Amniotic epithelial cell (primary cell): ENCODE measurements at regions not wholly inside any gene's neighbourhood (a gene's known extent, or its start where the extent isn't known, plus 50 kb on each side); places are given as distances from the start of the nearest gene placed in this dataset.
"Not testable (repeated sequence)": the region's sequence is repeated elsewhere in the genome, so short reads cannot be mapped to it uniquely, and the experiment has no call there.

Source experiments
- DNase-seq: peaks from one replicate; pipeline ENCODE4 v3.0.0-alpha.2; 2010; ENCODE audit warnings: low read depth

DNA sequence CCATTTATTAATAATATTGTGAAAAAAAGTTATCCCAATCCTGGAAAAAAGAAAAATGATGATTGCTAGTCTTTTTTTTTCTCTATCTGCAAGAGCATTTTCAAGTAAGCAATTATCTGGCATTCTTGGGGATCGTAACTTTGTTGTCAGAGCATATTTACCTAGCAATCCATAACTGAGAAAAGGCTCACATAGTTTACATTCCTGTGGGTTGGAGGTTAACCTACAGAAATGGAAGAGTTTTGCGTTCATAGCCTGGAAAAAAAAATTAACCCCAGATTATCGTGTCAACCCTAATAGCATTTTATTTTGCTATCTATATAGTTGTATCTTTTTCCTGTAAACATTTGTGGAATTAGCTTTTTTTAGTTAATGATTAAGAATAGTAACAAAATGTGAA, 292.3 kb downstream of the DAD1 start:
- peak; percentile 81 for DNase-seq

- no peak for DNase-seq
Measured at GRCh38 chr14:22296088-22296487, 292.9 kb downstream of the DAD1 start.

- peak; percentile 13 for DNase-seq
Measured at GRCh38 chr14:22291406-22291805, 297.6 kb downstream of the DAD1 start.

GRCh38 chr14:22289570-22289969, 299.5 kb downstream of the DAD1 start:
- DNase-seq = no peak

DNA sequence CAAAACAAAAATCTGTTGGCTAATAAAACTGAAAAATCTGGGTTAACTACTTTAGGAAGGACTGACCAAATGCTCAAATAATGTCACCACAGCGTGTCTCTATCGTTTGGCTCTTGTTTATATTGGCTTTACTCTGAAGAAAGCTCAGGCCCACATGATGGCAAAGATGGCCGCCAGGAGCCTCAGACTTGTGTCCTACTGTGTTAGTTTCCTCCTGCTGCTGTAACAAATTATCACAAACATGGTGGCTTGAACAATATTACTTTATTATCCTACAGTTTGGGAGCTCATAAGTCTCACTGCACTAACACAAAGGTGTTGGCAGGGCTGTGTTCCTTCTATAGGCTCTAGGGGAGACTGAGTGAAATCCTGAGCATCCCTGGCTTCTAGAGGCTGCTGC, 303.0 kb downstream of the DAD1 start:
- DNase-seq = no peak

GRCh38 chr14:22282949-22283348, 306.1 kb downstream of the DAD1 start:
- no peak for DNase-seq

DNA sequence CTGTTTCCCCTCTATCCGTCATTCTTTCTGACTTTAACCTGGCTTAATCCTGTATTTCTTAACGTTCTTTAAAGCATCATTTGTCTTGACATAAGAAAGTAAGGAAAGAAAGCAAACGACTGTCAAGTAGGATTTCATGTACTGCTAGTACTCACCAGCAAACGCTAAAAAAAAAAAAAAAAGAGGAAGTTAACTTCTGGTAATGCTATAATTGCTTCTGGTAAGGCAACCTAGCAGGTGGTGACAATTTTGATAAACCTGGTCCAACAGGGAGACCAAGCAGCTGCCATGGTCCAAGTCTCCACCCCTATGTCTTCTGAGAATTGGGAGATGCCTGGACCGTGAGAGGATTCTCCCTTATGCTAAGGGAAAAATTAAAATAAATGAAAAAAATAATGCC, 306.6 kb downstream of the DAD1 start:
- DNase-seq = no peak

DNA sequence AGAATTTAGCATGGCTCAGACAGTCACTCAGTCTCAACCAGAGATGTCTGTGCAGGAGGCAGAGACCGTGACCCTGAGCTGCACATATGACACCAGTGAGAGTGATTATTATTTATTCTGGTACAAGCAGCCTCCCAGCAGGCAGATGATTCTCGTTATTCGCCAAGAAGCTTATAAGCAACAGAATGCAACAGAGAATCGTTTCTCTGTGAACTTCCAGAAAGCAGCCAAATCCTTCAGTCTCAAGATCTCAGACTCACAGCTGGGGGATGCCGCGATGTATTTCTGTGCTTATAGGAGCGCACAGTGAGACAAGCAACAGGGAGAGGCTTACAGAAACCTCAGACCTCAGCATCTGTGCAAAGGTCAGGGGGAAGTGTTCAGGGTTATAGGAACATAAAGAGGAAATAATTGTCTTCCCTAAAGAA, 307.6 kb downstream of the DAD1 start:
- DNase-seq = not testable (repeated sequence)

GRCh38 chr14:22280497-22281316, 308.3 kb downstream of the DAD1 start:
- no peak for DNase-seq

DNA sequence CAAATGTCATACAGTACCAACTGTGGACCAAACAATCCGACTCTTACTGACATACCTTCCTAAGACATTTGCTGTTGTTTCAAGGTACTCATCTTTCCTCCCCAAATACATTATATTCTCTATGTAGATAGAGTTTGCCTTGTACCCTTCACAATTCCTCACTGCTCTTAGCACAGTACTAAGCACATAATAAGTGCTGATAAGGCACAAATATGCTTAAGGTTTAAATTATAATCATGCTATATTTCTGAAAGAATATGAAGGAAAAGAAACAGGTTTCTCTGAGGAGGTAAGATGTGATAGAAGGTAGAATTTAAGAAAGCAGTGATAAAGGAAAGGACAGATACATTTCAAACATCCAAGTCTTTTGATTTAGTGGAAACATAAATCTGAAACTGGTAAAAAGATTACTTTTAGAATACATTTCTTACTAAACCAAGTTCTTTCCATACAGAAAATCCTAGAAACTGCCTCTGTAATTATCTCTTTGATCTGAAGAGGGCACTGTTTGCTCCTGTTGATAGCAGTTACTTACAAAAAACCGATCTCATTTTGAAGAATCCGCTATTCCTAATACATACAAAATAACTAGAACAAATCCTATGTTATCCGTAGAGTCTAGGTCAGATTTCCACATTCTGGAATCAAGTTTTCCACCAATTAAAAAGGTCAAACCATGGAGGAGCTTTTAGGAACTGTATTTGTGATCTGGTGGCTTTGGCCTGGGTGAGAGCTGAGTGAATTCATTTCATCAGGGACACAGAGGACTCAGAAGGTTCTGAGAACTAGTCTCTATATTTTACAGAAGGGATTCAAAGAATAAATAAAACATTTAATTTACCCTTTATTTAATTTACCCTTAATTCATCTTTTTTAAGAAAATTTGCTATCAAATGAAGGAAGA, 311.9 kb downstream of the DAD1 start:
- DNase-seq = peak; percentile 16

DNA sequence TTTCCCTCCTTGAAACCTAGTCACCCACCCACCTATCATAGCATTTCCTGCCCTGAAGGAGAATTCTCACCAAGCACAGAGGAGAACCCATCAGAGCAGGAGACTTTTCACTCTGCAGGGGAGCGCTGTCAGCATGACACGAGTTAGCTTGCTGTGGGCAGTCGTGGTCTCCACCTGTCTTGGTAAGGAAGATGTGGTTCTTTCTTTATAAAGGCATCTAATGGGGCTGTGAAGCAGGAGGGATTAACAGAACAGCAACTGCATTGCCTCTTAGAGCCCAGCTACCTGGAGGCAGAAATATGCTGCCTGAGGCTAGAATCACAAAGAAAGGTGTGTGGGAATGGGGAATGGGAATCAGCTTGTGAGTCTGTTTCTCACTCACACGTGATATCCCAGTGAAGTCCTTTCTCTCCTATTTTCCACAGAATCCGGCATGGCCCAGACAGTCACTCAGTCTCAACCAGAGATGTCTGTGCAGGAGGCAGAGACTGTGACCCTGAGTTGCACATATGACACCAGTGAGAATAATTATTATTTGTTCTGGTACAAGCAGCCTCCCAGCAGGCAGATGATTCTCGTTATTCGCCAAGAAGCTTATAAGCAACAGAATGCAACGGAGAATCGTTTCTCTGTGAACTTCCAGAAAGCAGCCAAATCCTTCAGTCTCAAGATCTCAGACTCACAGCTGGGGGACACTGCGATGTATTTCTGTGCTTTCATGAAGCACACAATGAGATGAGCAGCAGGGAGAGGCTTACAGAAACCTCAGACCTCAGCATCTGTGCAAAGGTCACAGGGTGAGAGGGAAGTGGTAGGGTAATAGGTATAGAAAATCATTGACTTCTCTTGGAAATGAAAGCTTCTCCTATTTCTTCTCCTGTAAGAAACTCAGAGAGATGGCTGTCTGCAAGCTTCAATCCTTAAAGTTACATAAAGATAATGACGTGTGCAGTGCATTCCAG, 316.9 kb downstream of the DAD1 start:
- no peak for DNase-seq

GRCh38 chr14:22268875-22269274, 320.1 kb downstream of the DAD1 start:
- peak; percentile 37 for DNase-seq

DNA sequence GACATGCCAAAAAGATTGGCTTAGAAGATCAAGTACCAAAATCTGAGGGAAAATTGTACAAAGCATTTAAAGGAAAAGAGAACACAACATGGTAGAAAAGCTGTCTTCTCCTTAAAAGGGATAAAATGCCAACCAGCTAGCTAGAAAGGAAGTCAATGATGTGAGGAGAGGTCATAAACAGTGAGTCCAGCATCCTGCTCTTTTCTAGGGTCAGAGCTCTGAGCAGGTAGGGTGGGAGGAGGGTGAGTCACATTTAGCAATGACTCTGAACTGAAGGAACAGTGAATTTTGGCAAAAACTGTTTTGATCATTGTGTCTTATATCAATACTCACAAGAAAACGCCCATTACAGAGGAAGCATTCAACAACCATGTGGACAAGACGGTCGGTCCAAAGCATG, 322.3 kb downstream of the DAD1 start:
- DNase-seq = no peak

DNA sequence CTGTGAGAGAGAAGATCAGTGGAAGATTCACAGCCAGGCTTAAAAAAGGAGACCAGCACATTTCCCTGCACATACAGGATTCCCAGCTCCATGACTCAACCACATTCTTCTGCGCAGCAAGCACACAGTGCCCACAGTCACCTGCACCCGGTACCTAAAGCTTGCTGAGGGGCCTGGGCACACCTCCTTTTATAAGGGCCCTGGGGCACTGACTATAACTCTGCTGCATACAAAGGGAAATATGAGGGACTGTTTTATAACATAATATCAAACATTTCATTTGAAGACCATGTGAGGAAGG, 322.9 kb downstream of the DAD1 start:
- no peak for DNase-seq

DNA sequence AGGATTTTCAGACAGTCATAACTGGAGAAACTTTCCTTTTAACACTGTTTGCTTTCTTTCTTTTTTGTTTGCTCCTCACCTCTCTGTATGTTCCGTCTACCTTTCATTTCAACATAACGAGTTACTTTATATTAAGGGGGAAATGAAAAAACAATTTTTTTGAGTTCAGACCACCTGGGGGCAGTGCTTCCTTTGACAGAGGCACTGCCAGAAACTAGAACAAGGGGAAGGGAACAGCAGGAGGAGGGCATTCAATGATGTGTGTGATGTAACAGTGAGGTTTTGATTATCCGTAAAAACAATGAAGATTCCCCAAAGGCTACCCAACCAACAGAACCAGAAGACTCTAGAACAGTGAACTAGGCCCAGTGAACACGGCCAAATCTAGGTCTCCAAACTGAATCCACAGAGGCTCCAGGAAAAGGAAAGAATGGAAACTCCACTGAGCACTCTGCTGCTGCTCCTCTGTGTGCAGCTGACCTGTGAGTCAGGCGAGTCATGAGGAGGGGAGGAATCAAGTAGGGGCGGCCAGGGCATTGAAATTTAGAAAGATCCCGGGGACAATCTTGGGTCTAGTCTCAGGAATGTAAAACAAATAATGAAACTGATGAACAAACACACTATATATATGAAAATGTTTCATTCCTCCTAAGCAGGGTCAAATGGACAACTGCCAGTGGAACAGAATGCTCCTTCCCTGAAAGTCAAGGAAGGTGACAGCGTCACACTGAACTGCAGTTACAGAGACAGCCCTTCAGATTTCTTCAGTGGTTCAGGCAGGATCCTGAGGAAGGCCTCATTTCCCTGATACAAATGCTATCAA, 323.5 kb downstream of the DAD1 start:
- no peak for DNase-seq

GRCh38 chr14:22264759-22265158, 324.3 kb downstream of the DAD1 start:
- DNase-seq = no peak

DNA sequence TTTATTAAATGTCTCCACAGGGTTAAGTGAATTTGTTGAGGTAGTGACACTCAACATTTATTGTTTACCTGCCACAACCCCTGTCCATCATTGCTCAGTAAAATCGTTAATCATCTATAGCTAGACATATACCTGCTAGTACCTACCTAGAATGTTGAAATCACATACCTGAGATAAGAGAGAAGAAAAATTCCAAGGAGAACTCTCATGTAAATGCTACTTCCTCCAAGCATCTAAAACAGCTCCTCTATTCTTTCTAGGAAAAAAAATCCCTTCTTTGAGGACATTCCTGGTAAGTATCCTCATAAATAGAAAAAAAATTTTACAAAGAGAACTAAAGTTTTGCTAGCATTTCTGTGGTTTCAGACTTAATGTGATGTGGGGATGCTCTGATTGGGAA, 325.1 kb downstream of the DAD1 start:
- DNase-seq = no peak

DNA sequence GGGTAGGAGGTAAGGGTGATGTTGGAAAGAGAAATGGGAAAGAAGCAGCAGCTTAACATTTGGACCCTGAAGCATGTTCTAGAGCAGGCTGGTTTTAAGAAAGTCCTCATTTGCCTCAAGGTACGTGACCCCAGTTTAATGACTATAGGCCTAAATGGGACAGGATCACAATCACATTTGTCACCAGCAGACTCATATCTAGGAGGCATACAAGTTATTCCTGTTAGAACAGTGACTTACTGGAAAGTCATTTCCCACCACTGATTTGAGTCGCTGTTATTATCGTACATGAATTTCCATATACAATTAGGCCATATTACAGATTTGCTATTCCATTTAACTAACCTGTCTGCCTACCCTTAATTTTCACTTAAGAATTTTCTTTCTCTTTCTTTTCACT, 326.1 kb downstream of the DAD1 start:
- no peak for DNase-seq

DNA sequence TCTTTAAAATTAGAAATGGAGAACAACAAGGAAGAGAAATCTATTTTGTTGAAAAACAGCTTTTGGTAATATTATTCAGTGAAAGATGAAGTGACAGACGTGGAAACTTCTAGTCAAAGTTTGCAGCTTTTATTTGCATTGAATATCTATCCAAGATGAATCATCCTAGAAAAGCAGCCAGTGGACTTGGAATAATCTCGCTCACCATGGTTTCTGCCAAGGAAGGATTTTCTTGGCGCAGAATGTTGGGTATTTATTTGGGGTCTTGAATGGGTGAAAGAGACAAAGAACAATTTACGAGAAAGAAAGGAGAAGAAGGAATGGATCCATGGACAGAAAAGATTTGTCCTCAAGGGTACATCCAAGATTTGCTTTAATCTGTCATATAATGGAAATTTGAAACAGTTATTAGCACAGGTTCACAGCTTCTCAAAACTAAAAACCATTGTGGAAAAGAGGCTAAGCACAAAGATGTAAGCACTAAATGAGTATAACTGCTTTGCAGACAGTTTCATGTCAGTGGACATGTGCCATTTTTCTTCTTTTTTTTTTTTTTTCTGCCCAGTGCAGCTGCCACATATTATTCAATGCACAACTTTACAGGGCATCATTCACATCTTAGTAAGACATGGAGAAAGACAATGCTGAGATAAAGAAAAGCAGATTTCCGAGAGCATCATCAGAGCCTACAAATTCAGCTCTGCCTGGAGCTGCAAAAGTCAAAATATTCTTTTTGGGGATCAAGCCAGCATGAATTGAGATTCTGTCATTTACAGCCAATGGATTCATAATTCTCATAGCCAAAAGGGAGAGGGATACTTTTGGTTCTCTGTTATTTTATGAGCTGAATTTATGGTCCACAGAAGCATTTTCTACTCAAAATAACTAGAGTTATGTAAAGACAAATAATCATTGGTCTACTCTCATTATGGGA, 333.7 kb downstream of the DAD1 start:
- no peak for DNase-seq

DNA sequence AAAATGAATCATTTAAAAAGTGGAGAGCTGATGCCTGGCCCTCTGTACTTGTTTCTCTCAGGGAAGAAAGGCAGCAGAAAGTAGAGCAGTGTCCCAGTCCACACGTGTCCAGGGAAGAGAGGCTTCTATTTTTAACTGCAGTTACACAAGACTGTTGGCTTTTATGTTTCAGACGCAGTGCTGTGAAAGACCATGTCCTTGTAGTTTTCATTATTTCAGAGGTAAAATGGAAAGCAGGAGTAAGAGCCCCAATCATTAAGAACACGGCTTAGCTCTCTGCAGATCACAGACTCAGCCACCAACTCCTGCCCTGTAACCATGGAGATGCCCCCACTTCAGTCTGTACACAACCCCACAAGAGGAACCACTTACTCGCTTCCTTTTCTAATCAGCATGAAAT, 336.3 kb downstream of the DAD1 start:
- no peak for DNase-seq
